ENCODE measurements at regions not wholly inside any gene's neighbourhood (a gene's known extent, or its start where the extent isn't known, plus 50 kb on each side); places are given as distances from the start of the nearest gene placed in this dataset.

DNA sequence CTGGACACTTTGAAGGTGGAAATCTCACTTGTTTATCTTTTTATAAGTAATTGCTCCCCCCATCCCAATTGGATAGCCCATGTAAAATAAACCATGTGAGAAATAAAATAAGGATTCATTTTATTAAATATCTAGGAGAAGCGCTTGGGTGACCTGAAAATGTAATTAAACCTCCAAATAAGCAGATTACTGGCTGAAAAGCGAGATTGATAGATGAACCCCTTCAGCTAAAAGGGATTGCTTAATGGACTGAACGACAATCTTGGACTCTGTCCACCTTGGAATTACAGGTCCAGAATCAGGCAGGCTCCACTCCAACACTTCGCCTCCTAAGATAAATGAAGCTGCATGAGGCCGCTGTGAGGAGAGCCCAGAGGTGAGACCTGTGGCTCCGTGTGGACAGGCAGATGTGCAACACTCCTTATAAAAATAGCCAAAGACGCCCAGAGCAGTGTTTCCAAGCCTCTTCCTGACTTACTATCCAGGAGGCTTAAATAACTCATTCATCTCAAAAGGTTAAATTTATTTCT, 441.5 kb downstream of the MTX2 start:
- TF ChIP-seq, protein P1, sequence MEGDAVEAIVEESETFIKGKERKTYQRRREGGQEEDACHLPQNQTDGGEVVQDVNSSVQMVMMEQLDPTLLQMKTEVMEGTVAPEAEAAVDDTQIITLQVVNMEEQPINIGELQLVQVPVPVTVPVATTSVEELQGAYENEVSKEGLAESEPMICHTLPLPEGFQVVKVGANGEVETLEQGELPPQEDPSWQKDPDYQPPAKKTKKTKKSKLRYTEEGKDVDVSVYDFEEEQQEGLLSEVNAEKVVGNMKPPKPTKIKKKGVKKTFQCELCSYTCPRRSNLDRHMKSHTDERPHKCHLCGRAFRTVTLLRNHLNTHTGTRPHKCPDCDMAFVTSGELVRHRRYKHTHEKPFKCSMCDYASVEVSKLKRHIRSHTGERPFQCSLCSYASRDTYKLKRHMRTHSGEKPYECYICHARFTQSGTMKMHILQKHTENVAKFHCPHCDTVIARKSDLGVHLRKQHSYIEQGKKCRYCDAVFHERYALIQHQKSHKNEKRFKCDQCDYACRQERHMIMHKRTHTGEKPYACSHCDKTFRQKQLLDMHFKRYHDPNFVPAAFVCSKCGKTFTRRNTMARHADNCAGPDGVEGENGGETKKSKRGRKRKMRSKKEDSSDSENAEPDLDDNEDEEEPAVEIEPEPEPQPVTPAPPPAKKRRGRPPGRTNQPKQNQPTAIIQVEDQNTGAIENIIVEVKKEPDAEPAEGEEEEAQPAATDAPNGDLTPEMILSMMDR (conservative IDR thresholded peaks at IDR 0.05; ENCODE audit: low read depth, low read length) = no peak
- no peak for TF ChIP-seq EZH2 (IDR thresholded peaks at IDR 0.05; ENCODE audit: low read length, unreplicated experiment)
- TF ChIP-seq EZH2phosphoT487 (IDR thresholded peaks at IDR 0.05; ENCODE audit: borderline replicate concordance, low read length) = no peak
